ENCODE measurements at regions not wholly inside any gene's neighbourhood (a gene's known extent, or its start where the extent isn't known, plus 50 kb on each side); places are given as distances from the start of the nearest gene placed in this dataset.

- Histone ChIP-seq H3K9ac (ENCODE audit: insufficient read length, low read depth) (no peak overlapping the region), H3K9me3 (ENCODE audit: insufficient read depth, low read length) (peaks cover 8% of the 10 kb centered on the region; the same call in 1 of the 2 replicates), H3K36me3 (ENCODE audit: insufficient read depth, insufficient read length, low read length) (no peaks in the 10 kb centered on the region), H3K4me3 (ENCODE audit: insufficient read length, low read depth) (no peak overlapping the region), H3K4me1 (ENCODE audit: insufficient read depth, insufficient read length) (no peaks in the 10 kb centered on the region), H3K27me3 (ENCODE audit: insufficient read depth, insufficient read length) (no peaks in the 10 kb centered on the region)
- TF ChIP-seq ZNF274 (IDR thresholded peaks at IDR 0.05; ENCODE audit: low read depth, low read length) (no peak), YY1 (IDR thresholded peaks at IDR 0.05; ENCODE audit: insufficient read depth, insufficient read length) (no peak), SUZ12 (IDR thresholded peaks at IDR 0.05; ENCODE audit: extremely low read depth, insufficient read depth, insufficient read length) (no peak)
- DNase-seq (ENCODE audit: low read depth, low spot score), result no peak
These were observed 68.2 kb upstream of the AMPD3 start for GRCh38 chr11:10386861-10387205.

GRCh38 chr11:10387206-10388083 is 67.6 kb upstream of the AMPD3 start:
- Histone ChIP-seq H3K36me3 (ENCODE audit: insufficient read depth, insufficient read length, low read length) (no peaks in the 10 kb centered on the region), H3K9me3 (ENCODE audit: insufficient read depth, low read length) (peaks cover 8% of the 10 kb centered on the region; the same call in 1 of the 2 replicates), H3K9ac (ENCODE audit: insufficient read length, low read depth) (no peak overlapping the region), H3K4me3 (ENCODE audit: insufficient read length, low read depth) (no peak overlapping the region), H3K4me1 (ENCODE audit: insufficient read depth, insufficient read length) (no peaks in the 10 kb centered on the region), H3K27me3 (ENCODE audit: insufficient read depth, insufficient read length) (no peaks in the 10 kb centered on the region)
- TF ChIP-seq SUZ12 (IDR thresholded peaks at IDR 0.05; ENCODE audit: extremely low read depth, insufficient read depth, insufficient read length), result no peak
- no peak for TF ChIP-seq ZNF274 (IDR thresholded peaks at IDR 0.05; ENCODE audit: low read depth, low read length)
- no peak for TF ChIP-seq YY1 (IDR thresholded peaks at IDR 0.05; ENCODE audit: insufficient read depth, insufficient read length)
- no peak for DNase-seq (ENCODE audit: low read depth, low spot score)

DNA sequence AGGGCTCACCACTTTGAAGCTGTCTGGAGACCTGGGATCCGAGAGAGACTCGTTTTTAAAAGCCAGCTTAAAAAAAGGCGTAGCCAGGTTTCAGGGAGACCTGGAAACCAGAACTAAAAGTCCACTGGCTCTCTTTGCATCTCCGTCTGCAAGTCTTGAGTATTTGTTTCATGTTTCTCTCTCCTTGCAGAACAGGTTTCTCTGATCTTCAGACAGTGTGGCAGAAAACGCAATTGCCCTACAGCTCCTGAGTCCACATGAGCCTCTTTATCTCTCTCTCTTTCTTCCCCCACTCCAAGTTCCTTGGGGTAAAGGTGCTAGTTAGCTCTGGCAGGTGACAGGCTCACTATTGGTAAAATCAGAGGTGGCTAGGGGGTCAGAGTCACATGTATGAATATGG is 67.0 kb upstream of the AMPD3 start:
- Histone ChIP-seq H3K36me3 (ENCODE audit: insufficient read depth, insufficient read length, low read length) (no peaks in the 10 kb centered on the region), H3K4me1 (ENCODE audit: insufficient read depth, insufficient read length) (no peaks in the 10 kb centered on the region), H3K27me3 (ENCODE audit: insufficient read depth, insufficient read length) (no peaks in the 10 kb centered on the region), H3K9me3 (ENCODE audit: insufficient read depth, low read length) (peaks cover 8% of the 10 kb centered on the region; the same call in 1 of the 2 replicates), H3K9ac (ENCODE audit: insufficient read length, low read depth) (no peak overlapping the region), H3K4me3 (ENCODE audit: insufficient read length, low read depth) (no peak overlapping the region)
- TF ChIP-seq SUZ12 (IDR thresholded peaks at IDR 0.05; ENCODE audit: extremely low read depth, insufficient read depth, insufficient read length) (no peak), ZNF274 (IDR thresholded peaks at IDR 0.05; ENCODE audit: low read depth, low read length) (no peak), YY1 (IDR thresholded peaks at IDR 0.05; ENCODE audit: insufficient read depth, insufficient read length) (no peak)
- no peak for DNase-seq (ENCODE audit: low read depth, low spot score)

GRCh38 chr11:10388574-10388973 is 66.5 kb upstream of the AMPD3 start:
- H3K36me3 ChIP-seq (ENCODE audit: insufficient read depth, insufficient read length, low read length), result no peaks in the 10 kb centered on the region
- no peaks in the 10 kb centered on the region for H3K27me3 ChIP-seq (ENCODE audit: insufficient read depth, insufficient read length)
- peaks cover 8% of the 10 kb centered on the region; the same call in 1 of the 2 replicates for H3K9me3 ChIP-seq (ENCODE audit: insufficient read depth, low read length)
- no peaks in the 10 kb centered on the region for H3K4me1 ChIP-seq (ENCODE audit: insufficient read depth, insufficient read length)
- DNase-seq (ENCODE audit: low read depth, low spot score), result no peak
- no peak overlapping the region for H3K9ac ChIP-seq (ENCODE audit: insufficient read length, low read depth)
- no peak overlapping the region for H3K4me3 ChIP-seq (ENCODE audit: insufficient read length, low read depth)
- TF ChIP-seq SUZ12 (IDR thresholded peaks at IDR 0.05; ENCODE audit: extremely low read depth, insufficient read depth, insufficient read length) (no peak), YY1 (IDR thresholded peaks at IDR 0.05; ENCODE audit: insufficient read depth, insufficient read length) (no peak), ZNF274 (IDR thresholded peaks at IDR 0.05; ENCODE audit: low read depth, low read length) (no peak)

- no peaks in the 10 kb centered on the region for H3K36me3 ChIP-seq (ENCODE audit: insufficient read depth, insufficient read length, low read length)
- no peak overlapping the region for H3K9ac ChIP-seq (ENCODE audit: insufficient read length, low read depth)
- no peaks in the 10 kb centered on the region for H3K27me3 ChIP-seq (ENCODE audit: insufficient read depth, insufficient read length)
- H3K4me3 ChIP-seq (ENCODE audit: insufficient read length, low read depth), result no peak overlapping the region
- peaks cover 8% of the 10 kb centered on the region; the same call in 1 of the 2 replicates for H3K9me3 ChIP-seq (ENCODE audit: insufficient read depth, low read length)
- no peak for DNase-seq (ENCODE audit: low read depth, low spot score)
- H3K4me1 ChIP-seq (ENCODE audit: insufficient read depth, insufficient read length), result no peaks in the 10 kb centered on the region
- no peak for TF ChIP-seq YY1 (IDR thresholded peaks at IDR 0.05; ENCODE audit: insufficient read depth, insufficient read length)
- TF ChIP-seq ZNF274 (IDR thresholded peaks at IDR 0.05; ENCODE audit: low read depth, low read length), result no peak
- TF ChIP-seq SUZ12 (IDR thresholded peaks at IDR 0.05; ENCODE audit: extremely low read depth, insufficient read depth, insufficient read length), result no peak
These were observed 64.7 kb upstream of the AMPD3 start for GRCh38 chr11:10390375-10390774.

DNA sequence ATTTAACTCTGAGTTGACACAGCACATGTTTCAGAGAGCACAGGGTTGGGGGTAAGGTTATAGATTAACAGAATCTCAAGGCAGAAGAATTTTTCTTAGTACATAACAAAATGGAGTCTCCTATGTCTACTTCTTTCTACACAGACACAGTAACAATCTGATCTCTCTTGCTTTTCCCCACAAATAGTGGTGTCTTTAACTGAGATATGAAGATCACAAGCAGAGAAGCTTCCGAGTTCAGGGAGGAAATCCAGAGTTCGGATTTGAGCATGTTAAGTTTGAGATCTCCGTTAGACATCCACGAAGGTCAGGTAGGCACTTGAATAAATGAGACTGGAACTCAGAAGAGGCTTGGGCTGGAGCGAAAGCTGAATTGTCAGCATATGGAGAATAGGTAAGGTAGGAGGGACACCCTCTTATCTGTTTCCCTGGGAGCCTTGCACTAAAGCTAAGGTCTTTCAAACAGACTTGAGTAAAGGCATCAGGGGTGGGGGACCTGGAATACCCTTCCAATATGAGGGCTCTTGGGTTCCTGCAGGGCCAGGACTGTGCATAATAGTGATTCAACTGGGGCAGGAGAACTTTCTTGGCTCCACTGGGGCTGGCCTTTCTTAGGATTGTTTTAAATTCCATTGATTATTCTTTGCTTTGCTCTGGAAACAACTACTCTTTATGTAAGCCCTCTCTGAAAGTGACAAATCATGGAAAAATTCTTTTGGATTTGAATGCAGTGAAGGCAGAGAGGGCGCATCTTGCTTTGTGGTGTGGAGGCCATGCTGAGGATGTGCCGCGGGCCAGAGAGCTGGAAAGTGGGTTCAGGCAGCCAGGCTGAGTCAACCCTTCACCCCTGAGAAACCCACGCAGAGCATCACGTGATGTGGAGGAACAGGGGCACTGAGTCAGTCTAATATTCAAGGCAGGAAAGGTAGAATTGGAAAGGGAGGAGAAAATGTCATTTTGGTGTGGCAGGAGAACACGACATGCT is 62.7 kb upstream of the AMPD3 start:
- DNase-seq (ENCODE audit: low read depth, low spot score), result no peak
- Histone ChIP-seq H3K9me3 (ENCODE audit: insufficient read depth, low read length) (peaks cover 8% of the 10 kb centered on the region; the same call in 1 of the 2 replicates), H3K4me3 (ENCODE audit: insufficient read length, low read depth) (no peak overlapping the region), H3K4me1 (ENCODE audit: insufficient read depth, insufficient read length) (no peaks in the 10 kb centered on the region), H3K27me3 (ENCODE audit: insufficient read depth, insufficient read length) (no peaks in the 10 kb centered on the region), H3K36me3 (ENCODE audit: insufficient read depth, insufficient read length, low read length) (no peaks in the 10 kb centered on the region), H3K9ac (ENCODE audit: insufficient read length, low read depth) (no peak overlapping the region)
- TF ChIP-seq YY1 (IDR thresholded peaks at IDR 0.05; ENCODE audit: insufficient read depth, insufficient read length) (no peak), ZNF274 (IDR thresholded peaks at IDR 0.05; ENCODE audit: low read depth, low read length) (no peak), SUZ12 (IDR thresholded peaks at IDR 0.05; ENCODE audit: extremely low read depth, insufficient read depth, insufficient read length) (no peak)
